Esophagus squamous epithelium (tissue), 5 donors: ENCODE measurements at regions not wholly inside any gene's neighbourhood (a gene's known extent, or its start where the extent isn't known, plus 50 kb on each side); places are given as distances from the start of the nearest gene placed in this dataset.

Experiments
- DNase-seq: peaks from one replicate; lab custom pipeline; 2025; lab: John Stamatoyannopoulos, UW
- H3K27ac ChIP-seq, 4 donors: fragments of 200-600 bp; sonication (generic); one replicate each; pipeline ENCODE4 v1.5.1; 2016 to 2019; ENCODE audit warnings: mild to moderate bottlenecking in 1 of 4
- H3K27me3 ChIP-seq, 4 donors: fragments of 200-600 bp; sonication (generic); 1 replicate in 3 of 4; 2 replicates in 1 of 4; pipeline versions ENCODE4 v1.5.1 to v1.6.0; 2017 to 2021; ENCODE audit warnings: antibody characterized with exemption in 1 of 4
- H3K36me3 ChIP-seq, 3 donors: fragments of 200-600 bp; sonication (generic); one replicate each; pipeline ENCODE4 v1.5.1; 2016 to 2019
- H3K4me1 ChIP-seq, 3 donors: fragments of 200-600 bp; sonication (generic); one replicate each; pipeline ENCODE4 v1.5.1; 2017 to 2019
- H3K4me3 ChIP-seq, 4 donors: fragments of 200-600 bp; sonication (generic); 1 replicate in 3 of 4; 2 replicates in 1 of 4; pipeline ENCODE4 v1.5.1; 2016 to 2019; ENCODE audit warnings: mild to moderate bottlenecking in 2 of 4, moderate library complexity in 1 of 4
- H3K9me3 ChIP-seq, 3 donors: fragments of 200-600 bp; sonication (generic); one replicate each; pipeline ENCODE4 v1.5.1; 2016 to 2019
- CTCF ChIP-seq, 6 experiments: fragments of 450-650 bp in 4 of 6; fragments of 200-600 bp in 2 of 6; sonication (generic) in 2 of 6; IDR thresholded peaks; one replicate each; pipeline ENCODE4 v1.5.1; 2016 to 2019; ENCODE audit warnings: antibody characterized with exemption in 6 of 6, mild to moderate bottlenecking in 4 of 6, moderate library complexity in 4 of 6
- POLR2A ChIP-seq, 4 donors: fragments of 450-650 bp; IDR thresholded peaks; one replicate each; pipeline ENCODE4 v1.6.1; 2017; ENCODE audit warnings: antibody characterized with exemption in 4 of 4, mild to moderate bottlenecking in 4 of 4, moderate library complexity in 3 of 4
- WGBS, 2 donors: methylation state at CpG; one replicate each; pipeline ENCODE4 v1.1.5; 2018; 5-methylcytosine and 5-hydroxymethylcytosine counted together
- intact Hi-C: fragments of 100-400 bp; cut with DNase I; formaldehyde crosslinking; loops from one replicate; pipeline ENCODE4 v1.15.0; 2022
- donor health status: DM: yes; HTN: yes; CAD: no.

- H3K9me3 ChIP-seq, result no peaks in the 10 kb centered on the region
- H3K36me3 ChIP-seq, result no peaks in the 10 kb centered on the region
- no peak for TF ChIP-seq POLR2A (IDR thresholded peaks at IDR 0.05)
- no peak for TF ChIP-seq CTCF (IDR thresholded peaks at IDR 0.05)
- H3K27me3 ChIP-seq, result no peaks in the 10 kb centered on the region
- no peak overlapping the region for H3K27ac ChIP-seq
- H3K4me3 ChIP-seq, result no peak overlapping the region
- no peak for DNase-seq
- intact Hi-C loops, result no loop called here
- WGBS, 2 donors, result 66 to 81% methylated on average over 3 of the region's 3 CpGs
- no peaks in the 10 kb centered on the region for H3K4me1 ChIP-seq
Measured at GRCh38 chr2:59833941-59834340, 719.5 kb downstream of the BCL11A start.

- no peak for DNase-seq
- Histone ChIP-seq H3K36me3 (no peaks in the 10 kb centered on the region), H3K4me1 (no peaks in the 10 kb centered on the region), H3K9me3 (no peaks in the 10 kb centered on the region), H3K27ac (no peak overlapping the region), H3K27me3 (no peaks in the 10 kb centered on the region), H3K4me3 (no peak overlapping the region)
- 79 to 93% methylated on average over 6 of the region's 6 CpGs for WGBS, 2 donors
- intact Hi-C loops, result no loop called here
- TF ChIP-seq POLR2A (IDR thresholded peaks at IDR 0.05) (no peak), CTCF (IDR thresholded peaks at IDR 0.05) (no peak)
Measured at GRCh38 chr2:59830601-59831000, 722.9 kb downstream of the BCL11A start.

- DNase-seq, result no peak
- Histone ChIP-seq H3K4me1 (no peaks in the 10 kb centered on the region), H3K27ac (no peak overlapping the region), H3K9me3 (no peaks in the 10 kb centered on the region), H3K4me3 (no peak overlapping the region), H3K36me3 (no peaks in the 10 kb centered on the region), H3K27me3 (no peaks in the 10 kb centered on the region)
- no peak for TF ChIP-seq POLR2A (IDR thresholded peaks at IDR 0.05)
- TF ChIP-seq CTCF (IDR thresholded peaks at IDR 0.05), result no peak
- WGBS, 2 donors, result 77 to 78% methylated on average over 5 of the region's 5 CpGs
- intact Hi-C loops, result no loop called here
Measured at GRCh38 chr2:59827677-59828076, 725.8 kb downstream of the BCL11A start.

- no peak overlapping the region for H3K4me3 ChIP-seq
- no peak overlapping the region for H3K27ac ChIP-seq
- no peak for TF ChIP-seq CTCF (IDR thresholded peaks at IDR 0.05)
- TF ChIP-seq POLR2A (IDR thresholded peaks at IDR 0.05), result no peak
- no peaks in the 10 kb centered on the region for H3K27me3 ChIP-seq
- no peaks in the 10 kb centered on the region for H3K9me3 ChIP-seq
- WGBS, 2 donors, result 83 to 88% methylated on average over 2 of the region's 2 CpGs
- H3K36me3 ChIP-seq, result no peaks in the 10 kb centered on the region
- H3K4me1 ChIP-seq, result no peaks in the 10 kb centered on the region
- intact Hi-C loops, result no loop called here
- DNase-seq, result no peak
Measured at GRCh38 chr2:59826177-59826576, 727.3 kb downstream of the BCL11A start.

- intact Hi-C loops, result no loop called here
Measured at GRCh38 chr2:59824314-59824713, 729.1 kb downstream of the BCL11A start.

More at GRCh38 chr2:59824314-59824713, 729.1 kb downstream of the BCL11A start:
- H3K4me1 ChIP-seq, result no peaks in the 10 kb centered on the region
- no peak overlapping the region for H3K27ac ChIP-seq
- TF ChIP-seq POLR2A (IDR thresholded peaks at IDR 0.05) (no peak), CTCF (IDR thresholded peaks at IDR 0.05) (no peak)
- no peaks in the 10 kb centered on the region for H3K27me3 ChIP-seq
- no peaks in the 10 kb centered on the region for H3K9me3 ChIP-seq
- H3K36me3 ChIP-seq, result no peaks in the 10 kb centered on the region
- WGBS, 2 donors, result 81 to 82% methylated on average over 4 of the region's 4 CpGs
- H3K4me3 ChIP-seq, result no peak overlapping the region
- no peak for DNase-seq
